ENCODE measurements at regions not wholly inside any gene's neighbourhood (a gene's known extent, or its start where the extent isn't known, plus 50 kb on each side); places are given as distances from the start of the nearest gene placed in this dataset.

- TF ChIP-seq CTCF (IDR thresholded peaks at IDR 0.05) (no peak), POLR2A (IDR thresholded peaks at IDR 0.05) (no peak), POLR2AphosphoS5 (IDR thresholded peaks at IDR 0.05) (no peak)
Measured at GRCh38 chr10:55266797-55267196, 465.8 kb upstream of the PCDH15 start.

Data from prostate gland (tissue), 2 donors.